ENCODE measurements at regions not wholly inside any gene's neighbourhood (a gene's known extent, or its start where the extent isn't known, plus 50 kb on each side); places are given as distances from the start of the nearest gene placed in this dataset.

DNA sequence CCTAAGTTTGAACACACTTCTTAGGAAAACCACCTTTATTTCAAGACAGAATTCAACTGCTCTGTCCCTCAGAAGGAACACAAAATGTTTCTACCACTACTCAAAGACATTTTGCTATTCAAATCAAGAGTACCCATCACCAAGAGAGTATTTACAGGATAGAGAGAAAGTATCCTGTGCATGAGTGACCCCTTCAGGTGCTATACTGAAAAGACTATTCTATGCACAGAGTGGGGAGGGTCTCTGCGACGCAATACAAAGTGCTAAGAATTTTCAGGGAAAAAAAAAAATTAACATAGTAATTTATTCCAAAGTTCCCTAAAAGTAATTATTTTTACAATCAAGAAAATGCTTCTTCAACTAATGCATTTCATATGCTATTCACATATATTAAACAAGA is 346.4 kb upstream of the FAM241A start:
- H3K4me1 Mint-ChIP-seq: no peaks in the 10 kb centered on the region
- H3K27me3 Mint-ChIP-seq: peaks cover 3 to 6% of the 10 kb centered on the region in 2 donors
- no peak for DNase-seq
- ATAC-seq (replicated peaks): no peak
- H3K9me3 Mint-ChIP-seq: peaks cover 0 to 1% of the 10 kb centered on the region in 2 donors
- H3K4me3 Mint-ChIP-seq: no peak overlapping the region
- no peak overlapping the region for H3K27ac Mint-ChIP-seq
- H3K36me3 Mint-ChIP-seq: no peaks in the 10 kb centered on the region

- Mint-ChIP-seq H3K9me3 (peaks cover 0 to 1% of the 10 kb centered on the region in 2 donors), H3K27me3 (peaks cover 3 to 6% of the 10 kb centered on the region in 2 donors), H3K27ac (no peak overlapping the region), H3K36me3 (no peaks in the 10 kb centered on the region), H3K4me1 (no peaks in the 10 kb centered on the region), H3K4me3 (no peak overlapping the region)
- ATAC-seq (replicated peaks): no peak
- DNase-seq: no peak
Measured at GRCh38 chr4:111800551-111800950, 344.7 kb upstream of the FAM241A start.

GRCh38 chr4:111802191-111802590 is 343.1 kb upstream of the FAM241A start:
- Mint-ChIP-seq H3K4me1 (no peaks in the 10 kb centered on the region), H3K27me3 (peaks cover 3 to 6% of the 10 kb centered on the region in 2 donors)

DNA sequence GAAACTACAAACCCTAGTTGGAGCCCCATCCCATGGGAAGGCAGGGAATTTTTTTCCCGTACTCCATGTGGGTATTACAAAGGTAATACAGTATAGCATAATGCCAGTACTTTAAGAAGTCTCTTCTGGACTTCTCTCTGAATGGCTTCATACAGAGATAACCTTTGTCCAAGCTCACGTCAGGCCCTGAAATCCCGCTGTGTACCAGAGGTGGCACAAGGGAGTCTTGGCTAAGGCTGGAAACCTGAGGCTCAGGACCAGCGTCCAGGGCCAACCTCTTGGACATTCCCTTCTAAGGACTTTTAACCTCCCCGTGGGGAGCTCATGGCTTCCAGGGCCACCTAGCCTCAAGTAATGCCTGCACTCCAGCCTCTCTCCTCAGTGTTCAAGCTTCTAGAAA is 338.9 kb upstream of the FAM241A start:
- H3K4me3 Mint-ChIP-seq: no peak overlapping the region
- no peaks in the 10 kb centered on the region for H3K4me1 Mint-ChIP-seq
- no peak for DNase-seq
- H3K9me3 Mint-ChIP-seq: peaks cover 0 to 1% of the 10 kb centered on the region in 2 donors
- no peak for ATAC-seq (replicated peaks)
- H3K36me3 Mint-ChIP-seq: no peaks in the 10 kb centered on the region
- H3K27ac Mint-ChIP-seq: no peak overlapping the region
- H3K27me3 Mint-ChIP-seq: no peaks in the 10 kb centered on the region

More at GRCh38 chr4:111802191-111802590, 343.1 kb upstream of the FAM241A start:
- Mint-ChIP-seq H3K36me3 (no peaks in the 10 kb centered on the region), H3K9me3 (peaks cover 0 to 1% of the 10 kb centered on the region in 2 donors), H3K27ac (no peak overlapping the region), H3K4me3 (no peak overlapping the region)
- ATAC-seq (replicated peaks): no peak
- DNase-seq: no peak

DNA sequence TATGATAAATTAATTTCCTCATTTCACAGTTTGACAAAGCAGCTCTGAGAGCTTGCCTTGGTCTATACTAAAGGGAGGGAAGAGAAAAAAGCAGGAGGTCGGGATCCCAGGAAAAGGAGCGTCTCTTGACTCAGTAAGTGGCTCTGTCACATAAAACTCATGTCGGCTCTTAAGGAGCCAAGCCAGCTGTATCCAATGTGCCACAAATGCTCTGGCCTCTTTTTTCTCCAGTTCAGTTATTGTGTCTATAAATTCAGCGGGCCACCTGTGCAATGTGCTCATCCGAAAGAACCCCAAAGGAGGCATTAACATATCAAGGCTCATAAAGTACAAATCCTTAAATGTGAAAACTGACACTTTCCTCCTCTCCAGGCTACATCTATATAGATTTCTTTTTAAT is 337.7 kb upstream of the FAM241A start:
- ATAC-seq (replicated peaks): no peak
- H3K36me3 Mint-ChIP-seq: no peaks in the 10 kb centered on the region
- no peaks in the 10 kb centered on the region for H3K27me3 Mint-ChIP-seq
- H3K9me3 Mint-ChIP-seq: no peaks in the 10 kb centered on the region
- no peaks in the 10 kb centered on the region for H3K4me1 Mint-ChIP-seq
- no peak overlapping the region for H3K27ac Mint-ChIP-seq
- no peak overlapping the region for H3K4me3 Mint-ChIP-seq
- DNase-seq: no peak

GRCh38 chr4:111808174-111808573 is 337.1 kb upstream of the FAM241A start:
- Mint-ChIP-seq H3K9me3 (no peaks in the 10 kb centered on the region), H3K4me3 (no peak overlapping the region), H3K27me3 (no peaks in the 10 kb centered on the region), H3K27ac (no peak overlapping the region), H3K4me1 (no peaks in the 10 kb centered on the region), H3K36me3 (no peaks in the 10 kb centered on the region)
- ATAC-seq (replicated peaks) (no peak), DNase-seq (no peak)

- H3K27ac Mint-ChIP-seq: no peak overlapping the region
- H3K27me3 Mint-ChIP-seq: no peaks in the 10 kb centered on the region
- no peaks in the 10 kb centered on the region for H3K36me3 Mint-ChIP-seq
- ATAC-seq (replicated peaks) (no peak), DNase-seq (no peak)
- H3K9me3 Mint-ChIP-seq: peaks cover 3% of the 10 kb centered on the region in 2 donors
- H3K4me3 Mint-ChIP-seq: no peak overlapping the region
- no peaks in the 10 kb centered on the region for H3K4me1 Mint-ChIP-seq
Measured at GRCh38 chr4:111811661-111812060, 333.6 kb upstream of the FAM241A start.

- ATAC-seq (replicated peaks) (no peak), DNase-seq (no peak)
- Mint-ChIP-seq H3K27ac (no peak overlapping the region), H3K36me3 (no peaks in the 10 kb centered on the region), H3K9me3 (peaks cover 4 to 5% of the 10 kb centered on the region in 2 donors), H3K4me3 (no peak overlapping the region), H3K27me3 (no peaks in the 10 kb centered on the region), H3K4me1 (no peaks in the 10 kb centered on the region)
Measured at GRCh38 chr4:111812114-111812513, 333.1 kb upstream of the FAM241A start.

GRCh38 chr4:111812760-111813159 is 332.5 kb upstream of the FAM241A start:
- no peaks in the 10 kb centered on the region for H3K27me3 Mint-ChIP-seq
- no peaks in the 10 kb centered on the region for H3K36me3 Mint-ChIP-seq
- no peak overlapping the region for H3K4me3 Mint-ChIP-seq
- H3K27ac Mint-ChIP-seq: no peak overlapping the region
- peaks cover 4 to 5% of the 10 kb centered on the region in 2 donors for H3K9me3 Mint-ChIP-seq
- DNase-seq (no peak), ATAC-seq (replicated peaks) (no peak)
- H3K4me1 Mint-ChIP-seq: no peaks in the 10 kb centered on the region

DNA sequence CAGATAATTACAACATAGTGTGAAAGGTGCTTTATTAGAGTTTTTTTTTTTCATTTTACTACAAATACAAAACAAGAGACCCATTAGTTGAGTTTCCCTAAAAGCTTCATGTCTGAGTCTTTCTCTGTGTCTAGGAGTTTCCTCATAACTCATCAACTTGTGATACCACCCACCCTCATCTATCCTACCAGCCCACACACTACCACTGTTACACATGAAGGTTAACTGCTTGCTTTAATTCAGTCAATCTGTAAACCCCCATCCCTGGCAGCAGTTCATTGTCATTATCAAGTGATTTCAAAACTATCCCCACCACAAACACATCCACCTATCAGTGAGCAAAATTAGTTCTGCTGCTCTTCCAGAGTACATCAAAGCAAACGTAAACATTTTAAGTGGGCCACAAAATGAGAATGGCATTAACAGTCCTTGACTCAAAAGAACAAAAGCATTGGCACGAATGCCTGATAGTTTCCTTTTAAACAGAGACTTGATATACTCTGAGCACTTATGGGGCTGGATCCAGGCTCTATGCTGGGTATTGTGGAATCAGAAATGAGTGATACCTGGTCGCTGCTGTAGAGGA is 331.6 kb upstream of the FAM241A start:
- Mint-ChIP-seq H3K36me3 (no peaks in the 10 kb centered on the region), H3K27me3 (no peaks in the 10 kb centered on the region), H3K27ac (no peak overlapping the region), H3K4me3 (no peak overlapping the region), H3K4me1 (no peaks in the 10 kb centered on the region), H3K9me3 (peaks cover 4 to 5% of the 10 kb centered on the region in 2 donors)
- DNase-seq (no peak), ATAC-seq (replicated peaks) (no peak)

- no peaks in the 10 kb centered on the region for H3K27me3 Mint-ChIP-seq
- H3K4me3 Mint-ChIP-seq: no peak overlapping the region
Measured at GRCh38 chr4:111814961-111815360, 330.3 kb upstream of the FAM241A start.

GRCh38 chr4:111821342-111821741 is 323.9 kb upstream of the FAM241A start:
- ATAC-seq (replicated peaks) (no peak), DNase-seq (no peak)
- no peak overlapping the region for H3K27ac Mint-ChIP-seq
- H3K27me3 Mint-ChIP-seq: no peaks in the 10 kb centered on the region
- H3K9me3 Mint-ChIP-seq: peaks cover 5 to 6% of the 10 kb centered on the region in 2 donors
- H3K4me1 Mint-ChIP-seq: no peaks in the 10 kb centered on the region
- H3K4me3 Mint-ChIP-seq: no peak overlapping the region
- no peaks in the 10 kb centered on the region for H3K36me3 Mint-ChIP-seq

More at GRCh38 chr4:111814961-111815360, 330.3 kb upstream of the FAM241A start:
- Mint-ChIP-seq H3K36me3 (no peaks in the 10 kb centered on the region), H3K27ac (no peak overlapping the region), H3K9me3 (peaks cover 4 to 5% of the 10 kb centered on the region in 2 donors), H3K4me1 (no peaks in the 10 kb centered on the region)
- ATAC-seq (replicated peaks) (no peak), DNase-seq (no peak)

DNA sequence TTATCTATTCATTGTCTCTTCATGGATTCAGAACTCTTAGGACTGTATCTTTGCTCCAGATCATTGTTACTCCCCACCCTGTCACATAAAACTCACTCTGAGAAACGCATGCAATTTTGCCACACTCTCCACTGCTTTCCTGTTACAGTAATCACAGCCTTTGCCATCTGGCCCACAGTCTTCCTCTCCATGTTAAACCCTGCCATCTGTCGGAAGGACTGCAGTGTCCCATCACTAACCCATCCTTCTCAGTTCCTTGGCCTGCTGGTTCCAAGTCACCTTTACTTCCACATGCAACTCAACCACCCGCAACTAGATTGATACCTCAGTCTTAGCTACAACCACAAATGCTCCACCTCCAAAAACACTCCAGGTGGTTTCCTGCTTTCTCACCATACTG is 308.7 kb upstream of the FAM241A start:
- ATAC-seq (replicated peaks) (no peak), DNase-seq (no peak)
- no peak overlapping the region for H3K4me3 Mint-ChIP-seq
- H3K27me3 Mint-ChIP-seq: no peaks in the 10 kb centered on the region
- H3K36me3 Mint-ChIP-seq: no peaks in the 10 kb centered on the region
- H3K27ac Mint-ChIP-seq: no peak overlapping the region
- H3K9me3 Mint-ChIP-seq: peaks cover 0 to 2% of the 10 kb centered on the region in 2 donors
- H3K4me1 Mint-ChIP-seq: peaks cover 2 to 5% of the 10 kb centered on the region in 2 donors

- peaks cover 0 to 2% of the 10 kb centered on the region in 2 donors for H3K9me3 Mint-ChIP-seq
- H3K27me3 Mint-ChIP-seq: no peaks in the 10 kb centered on the region
- H3K4me3 Mint-ChIP-seq: no peak overlapping the region
- H3K4me1 Mint-ChIP-seq: peaks cover 2 to 5% of the 10 kb centered on the region in 2 donors
- H3K36me3 Mint-ChIP-seq: no peaks in the 10 kb centered on the region
- H3K27ac Mint-ChIP-seq: no peak overlapping the region
- no peak for ATAC-seq (replicated peaks)
- no peak for DNase-seq
Measured at GRCh38 chr4:111837761-111838160, 307.5 kb upstream of the FAM241A start.

DNA sequence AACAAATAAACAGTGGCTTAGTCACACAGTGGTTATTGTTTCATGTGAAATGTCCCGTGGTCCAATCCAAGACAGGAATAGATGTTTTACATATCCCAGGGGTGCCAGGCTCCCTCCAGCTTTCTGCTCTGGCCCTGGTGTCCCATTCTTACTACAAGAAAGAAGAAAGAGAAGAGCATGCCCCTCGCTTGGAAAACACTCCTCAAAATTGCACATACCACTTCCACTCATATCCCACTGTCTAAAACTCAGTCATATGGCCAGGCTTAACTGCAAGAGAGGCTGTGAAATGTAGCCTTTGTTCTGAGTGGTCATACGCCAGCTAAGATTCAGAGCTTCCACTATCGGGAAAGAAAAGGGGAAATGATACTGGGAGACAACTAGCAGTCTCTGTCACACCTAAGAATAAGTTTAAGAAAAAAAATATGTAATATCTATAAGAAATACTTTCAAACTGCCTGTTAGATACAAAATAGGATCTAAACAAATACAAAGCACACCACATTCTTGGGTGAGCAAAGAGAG is 306.8 kb upstream of the FAM241A start:
- ATAC-seq (replicated peaks): peak in 1 of 2 donors; percentile 51
- H3K27me3 Mint-ChIP-seq: no peaks in the 10 kb centered on the region
- no peak for DNase-seq
- H3K4me1 Mint-ChIP-seq: peaks cover 2 to 5% of the 10 kb centered on the region in 2 donors
- H3K27ac Mint-ChIP-seq: no peak overlapping the region
- peaks cover 0 to 2% of the 10 kb centered on the region in 2 donors for H3K9me3 Mint-ChIP-seq
- no peaks in the 10 kb centered on the region for H3K36me3 Mint-ChIP-seq
- no peak overlapping the region for H3K4me3 Mint-ChIP-seq

Data from stimulated activated naive B cell treated with anti-CD40 and anti-IgM and Interleukin-4, amounts not matched to agents 10 μg/mL and 1 μg/mL and 100 μg/mL, for 72 hours (primary cell).